ENCODE measurements at regions not wholly inside any gene's neighbourhood (a gene's known extent, or its start where the extent isn't known, plus 50 kb on each side); places are given as distances from the start of the nearest gene placed in this dataset.

DNA sequence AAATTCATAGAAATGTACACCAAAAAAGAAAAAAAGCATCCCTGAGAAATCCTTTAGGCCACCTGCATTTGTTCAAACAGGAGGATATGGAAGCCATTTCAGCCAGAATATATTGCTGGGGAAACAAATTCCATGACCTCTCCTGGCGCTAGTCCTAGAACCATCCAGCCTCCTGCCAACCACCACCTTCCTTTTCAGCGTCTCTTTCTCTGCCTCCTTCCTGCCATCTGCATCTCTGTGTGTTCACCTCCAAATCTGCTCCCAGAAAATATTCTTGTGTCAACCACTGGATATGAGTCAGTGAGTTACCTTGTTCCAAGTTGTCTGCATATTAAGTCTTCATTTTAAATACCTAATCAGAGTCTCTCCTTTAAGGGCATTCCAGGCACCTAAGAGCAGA is 50.6 kb upstream of the NPY start:
- no peak overlapping the region for H3K4me2 ChIP-seq (ENCODE audit: low read length)
- no peak overlapping the region for H3K4me3 ChIP-seq (ENCODE audit: low read length)
- no peaks in the 10 kb centered on the region for H3K27me3 ChIP-seq (ENCODE audit: insufficient read depth, low read depth, low read length)
- H4K20me1 ChIP-seq (ENCODE audit: insufficient read depth) = no peaks in the 10 kb centered on the region
- no peaks in the 10 kb centered on the region for H3K9me2 ChIP-seq (ENCODE audit: insufficient read depth, low read length)
- TF ChIP-seq, protein P1, sequence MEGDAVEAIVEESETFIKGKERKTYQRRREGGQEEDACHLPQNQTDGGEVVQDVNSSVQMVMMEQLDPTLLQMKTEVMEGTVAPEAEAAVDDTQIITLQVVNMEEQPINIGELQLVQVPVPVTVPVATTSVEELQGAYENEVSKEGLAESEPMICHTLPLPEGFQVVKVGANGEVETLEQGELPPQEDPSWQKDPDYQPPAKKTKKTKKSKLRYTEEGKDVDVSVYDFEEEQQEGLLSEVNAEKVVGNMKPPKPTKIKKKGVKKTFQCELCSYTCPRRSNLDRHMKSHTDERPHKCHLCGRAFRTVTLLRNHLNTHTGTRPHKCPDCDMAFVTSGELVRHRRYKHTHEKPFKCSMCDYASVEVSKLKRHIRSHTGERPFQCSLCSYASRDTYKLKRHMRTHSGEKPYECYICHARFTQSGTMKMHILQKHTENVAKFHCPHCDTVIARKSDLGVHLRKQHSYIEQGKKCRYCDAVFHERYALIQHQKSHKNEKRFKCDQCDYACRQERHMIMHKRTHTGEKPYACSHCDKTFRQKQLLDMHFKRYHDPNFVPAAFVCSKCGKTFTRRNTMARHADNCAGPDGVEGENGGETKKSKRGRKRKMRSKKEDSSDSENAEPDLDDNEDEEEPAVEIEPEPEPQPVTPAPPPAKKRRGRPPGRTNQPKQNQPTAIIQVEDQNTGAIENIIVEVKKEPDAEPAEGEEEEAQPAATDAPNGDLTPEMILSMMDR (IDR thresholded peaks at IDR 0.05; ENCODE audit: poor library complexity, severe bottlenecking) = no peak
- TF ChIP-seq EP300 (conservative IDR thresholded peaks at IDR 0.05; ENCODE audit: poor library complexity, severe bottlenecking) (no peak), POLR2AphosphoS5 (IDR thresholded peaks at IDR 0.05) (no peak), SMC3 (conservative IDR thresholded peaks at IDR 0.05; ENCODE audit: poor library complexity) (no peak), MXI1 (conservative IDR thresholded peaks at IDR 0.05; ENCODE audit: poor library complexity, severe bottlenecking) (no peak)
- H2AFZ ChIP-seq (ENCODE audit: low read depth, low read length) = no peak overlapping the region
- H3K9ac ChIP-seq (ENCODE audit: low read length) = no peak overlapping the region
- no peak overlapping the region for H3K27ac ChIP-seq (ENCODE audit: low read length)
- no peaks in the 10 kb centered on the region for H3K79me2 ChIP-seq (replicated peaks; ENCODE audit: insufficient read depth, low read length)
- H3K9me3 ChIP-seq (ENCODE audit: low read length) = no peaks in the 10 kb centered on the region
- H3K36me3 ChIP-seq (ENCODE audit: insufficient read depth, low read length) = no peaks in the 10 kb centered on the region
- no peaks in the 10 kb centered on the region for H3F3A ChIP-seq (ENCODE audit: insufficient read depth, low read length, poor library complexity, severe bottlenecking)

Small RNA genes in the stretch of these regions (small RNA-seq; reads per million reads assigned to genes)
- 0 reads per million in 3 experiments for gene RNA5SP228
